Neural progenitor cell (in vitro differentiated cells): ENCODE measurements at regions not wholly inside any gene's neighbourhood (a gene's known extent, or its start where the extent isn't known, plus 50 kb on each side); places are given as distances from the start of the nearest gene placed in this dataset.

Experiments
- DNase-seq: peaks from one replicate; pipeline ENCODE4 v3.0.0-alpha.2; 2016; ENCODE audit warnings: low spot score
- H2AFZ ChIP-seq: fragments of 200-600 bp; sonication (generic); replicated peaks from 2 replicates; pipeline ENCODE4 v1.6.1; 2016; ENCODE audit warnings: antibody characterized with exemption
- H3F3A ChIP-seq: fragments of 200-600 bp; sonication (generic); 2 replicates; pipeline ENCODE4 v1.6.1; 2016; ENCODE audit warnings: antibody characterized with exemption, low read depth
- H3K27ac ChIP-seq: fragments of 200-600 bp; sonication (generic); 2 replicates; pipeline ENCODE4 v1.5.1; 2016; ENCODE audit warnings: mild to moderate bottlenecking
- H3K27me3 ChIP-seq: fragments of 200-600 bp; sonication (generic); 2 replicates; pipeline ENCODE4 v1.6.1; 2016; ENCODE audit warnings: mild to moderate bottlenecking, moderate library complexity
- H3K36me3 ChIP-seq: fragments of 200-600 bp; sonication (generic); 2 replicates; pipeline ENCODE4 v1.5.1; 2016
- H3K4me1 ChIP-seq: fragments of 200-600 bp; sonication (generic); 2 replicates; pipeline ENCODE4 v1.6.1; 2016; ENCODE audit warnings: mixed run types
- H3K4me2 ChIP-seq: fragments of 200-600 bp; sonication (generic); 2 replicates; pipeline ENCODE4 v1.6.1; 2016
- H3K4me3 ChIP-seq: fragments of 200-600 bp; sonication (generic); 2 replicates; pipeline ENCODE4 v1.5.1; 2016
- H3K79me2 ChIP-seq: fragments of 200-600 bp; sonication (generic); 2 replicates; pipeline ENCODE4 v1.6.1; 2016; ENCODE audit warnings: low read depth
- H3K9ac ChIP-seq: fragments of 200-600 bp; sonication (generic); 2 replicates; pipeline ENCODE4 v1.6.1; 2016
- H3K9me3 ChIP-seq: fragments of 200-600 bp; sonication (generic); 2 replicates; pipeline ENCODE4 v1.5.1; 2016; ENCODE audit warnings: low read depth
- H4K20me1 ChIP-seq: fragments of 200-600 bp; sonication (generic); 2 replicates; pipeline ENCODE4 v1.6.1; 2016; ENCODE audit warnings: low read depth
- H3K27ac Mint-ChIP-seq: 3 replicates; pipeline ENCODE4 v1.8.0; 2021; ENCODE audit warnings: mixed read lengths
- H3K27me3 Mint-ChIP-seq: 2 replicates; pipeline ENCODE4 v1.8.0; 2022; ENCODE audit warnings: low read depth, mild to moderate bottlenecking, inconsistent platforms, moderate library complexity, mixed read lengths; ENCODE audit not compliant: insufficient read depth
- H3K36me3 Mint-ChIP-seq: 3 replicates; pipeline ENCODE4 v1.8.0; 2021; ENCODE audit warnings: mixed read lengths
- H3K4me1 Mint-ChIP-seq: 3 replicates; pipeline ENCODE4 v1.8.0; 2021; ENCODE audit warnings: mixed read lengths
- H3K4me3 Mint-ChIP-seq: 3 replicates; pipeline ENCODE4 v1.8.0; 2021; ENCODE audit warnings: mild to moderate bottlenecking, moderate library complexity, mixed read lengths
- H3K9me3 Mint-ChIP-seq: 3 replicates; pipeline ENCODE4 v1.8.0; 2020; ENCODE audit warnings: mixed read lengths
- CTCF ChIP-seq: fragments of 200-600 bp; sonication (generic); IDR thresholded peaks from 2 replicates; pipeline ENCODE4 v1.5.1; 2017; ENCODE audit warnings: antibody characterized with exemption, mild to moderate bottlenecking
- EZH2 ChIP-seq: fragments of 200-600 bp; sonication (generic); IDR thresholded peaks from 2 replicates; pipeline ENCODE4 v1.6.1; 2017; ENCODE audit warnings: antibody characterized with exemption, mild to moderate bottlenecking, moderate library complexity
- EZH2phosphoT487 ChIP-seq: fragments of 200-600 bp; sonication (generic); IDR thresholded peaks from 2 replicates; pipeline ENCODE4 v1.6.1; 2017; ENCODE audit warnings: antibody characterized with exemption

GRCh38 chr16:25419153-25419552 lies 161.5 kb upstream of the ZKSCAN2 start:
- Histone ChIP-seq H3K27ac (no peak overlapping the region), H3K9me3 (no peaks in the 10 kb centered on the region), H3K4me1 (no peaks in the 10 kb centered on the region), H3K36me3 (no peaks in the 10 kb centered on the region), H3F3A (no peaks in the 10 kb centered on the region), H3K79me2 (no peaks in the 10 kb centered on the region), H3K27me3 (no peaks in the 10 kb centered on the region), H2AFZ (no peak overlapping the region), H4K20me1 (no peaks in the 10 kb centered on the region), H3K4me2 (no peak overlapping the region), H3K4me3 (no peak overlapping the region), H3K9ac (no peak overlapping the region)
- Mint-ChIP-seq H3K27ac (no peak overlapping the region), H3K9me3 (no peaks in the 10 kb centered on the region), H3K36me3 (no peaks in the 10 kb centered on the region), H3K27me3 (no peaks in the 10 kb centered on the region), H3K4me1 (peaks cover 2% of the 10 kb centered on the region), H3K4me3 (no peak overlapping the region)
- no peak for TF ChIP-seq CTCF
- no peak for TF ChIP-seq EZH2phosphoT487
- no peak for TF ChIP-seq EZH2
- DNase-seq, result no peak

- H3K79me2 ChIP-seq, result no peaks in the 10 kb centered on the region
- H3K27me3 ChIP-seq, result no peaks in the 10 kb centered on the region
- Mint-ChIP-seq H3K4me3 (no peak overlapping the region), H3K27ac (no peak overlapping the region), H3K27me3 (no peaks in the 10 kb centered on the region), H3K36me3 (no peaks in the 10 kb centered on the region), H3K9me3 (no peaks in the 10 kb centered on the region), H3K4me1 (peaks cover 2% of the 10 kb centered on the region)
- no peaks in the 10 kb centered on the region for H3K36me3 ChIP-seq
- no peak for DNase-seq
- no peaks in the 10 kb centered on the region for H3F3A ChIP-seq
- no peak overlapping the region for H2AFZ ChIP-seq
- H3K9me3 ChIP-seq, result no peaks in the 10 kb centered on the region
- no peak overlapping the region for H3K9ac ChIP-seq
- no peaks in the 10 kb centered on the region for H4K20me1 ChIP-seq
- no peak overlapping the region for H3K4me3 ChIP-seq
- TF ChIP-seq CTCF, result no peak
- no peak for TF ChIP-seq EZH2phosphoT487
- H3K4me1 ChIP-seq, result no peaks in the 10 kb centered on the region
- H3K27ac ChIP-seq, result no peak overlapping the region
- no peak overlapping the region for H3K4me2 ChIP-seq
These were observed 158.4 kb upstream of the ZKSCAN2 start for GRCh38 chr16:25416002-25416401.

GRCh38 chr16:25413975-25414374 lies 156.3 kb upstream of the ZKSCAN2 start:
- no peak overlapping the region for H3K27ac ChIP-seq
- no peaks in the 10 kb centered on the region for H3K27me3 ChIP-seq
- Mint-ChIP-seq H3K9me3 (no peaks in the 10 kb centered on the region), H3K27me3 (no peaks in the 10 kb centered on the region), H3K27ac (no peak overlapping the region), H3K4me3 (no peak overlapping the region), H3K4me1 (no peaks in the 10 kb centered on the region), H3K36me3 (no peaks in the 10 kb centered on the region)
- no peaks in the 10 kb centered on the region for H3K4me1 ChIP-seq
- H3K4me3 ChIP-seq, result no peak overlapping the region
- no peak overlapping the region for H3K9ac ChIP-seq
- H3K4me2 ChIP-seq, result no peak overlapping the region
- no peaks in the 10 kb centered on the region for H3K9me3 ChIP-seq
- no peaks in the 10 kb centered on the region for H4K20me1 ChIP-seq
- H3K36me3 ChIP-seq, result no peaks in the 10 kb centered on the region
- H3K79me2 ChIP-seq, result no peaks in the 10 kb centered on the region
- H2AFZ ChIP-seq, result no peak overlapping the region
- no peaks in the 10 kb centered on the region for H3F3A ChIP-seq
- TF ChIP-seq CTCF, result no peak
- TF ChIP-seq EZH2phosphoT487, result no peak
- TF ChIP-seq EZH2, result no peak
- no peak for DNase-seq

GRCh38 chr16:25413133-25413532 lies 155.5 kb upstream of the ZKSCAN2 start:
- H3K9me3 Mint-ChIP-seq, result no peaks in the 10 kb centered on the region
- no peaks in the 10 kb centered on the region for H3K27me3 Mint-ChIP-seq
- no peaks in the 10 kb centered on the region for H4K20me1 ChIP-seq

More at GRCh38 chr16:25413133-25413532, 155.5 kb upstream of the ZKSCAN2 start:
- Histone ChIP-seq H3K9me3 (no peaks in the 10 kb centered on the region), H3K4me2 (no peak overlapping the region), H3K4me1 (no peaks in the 10 kb centered on the region), H3K27ac (no peak overlapping the region), H2AFZ (no peak overlapping the region), H3F3A (no peaks in the 10 kb centered on the region), H3K79me2 (no peaks in the 10 kb centered on the region), H3K9ac (no peak overlapping the region), H3K27me3 (no peaks in the 10 kb centered on the region), H3K4me3 (no peak overlapping the region), H3K36me3 (no peaks in the 10 kb centered on the region)
- Mint-ChIP-seq H3K4me3 (no peak overlapping the region), H3K27ac (no peak overlapping the region), H3K36me3 (no peaks in the 10 kb centered on the region), H3K4me1 (peaks cover 2% of the 10 kb centered on the region)
- no peak for DNase-seq
- TF ChIP-seq EZH2 (no peak), CTCF (no peak), EZH2phosphoT487 (no peak)
